Stimulated activated CD4-positive, alpha-beta T cell treated with anti-CD3 and anti-CD28 coated beads, Interleukin-2, amount 100 ng/mL, for 48 hours (primary cell): ENCODE measurements at regions not wholly inside any gene's neighbourhood (a gene's known extent, or its start where the extent isn't known, plus 50 kb on each side); places are given as distances from the start of the nearest gene placed in this dataset.
"Not testable (repeated sequence)": the region's sequence is repeated elsewhere in the genome, so short reads cannot be mapped to it uniquely, and the experiment has no call there.

Experiments used
- DNase-seq, 2 donors: peaks; one replicate each; pipeline ENCODE4 v3.0.0-alpha.2; 2020

GRCh38 chr2:7878266-7878665 is 803.6 kb upstream of the ID2 start:
- not testable (repeated sequence) for DNase-seq

GRCh38 chr2:7878786-7879482 is 802.9 kb upstream of the ID2 start:
- DNase-seq: no peak

- DNase-seq: no peak
These were observed 802.4 kb upstream of the ID2 start for GRCh38 chr2:7879483-7879835.

- DNase-seq: no peak
These were observed 801.7 kb upstream of the ID2 start for GRCh38 chr2:7880126-7880525.

GRCh38 chr2:7880566-7880965 is 801.3 kb upstream of the ID2 start:
- no peak for DNase-seq

GRCh38 chr2:7881063-7881462 is 800.8 kb upstream of the ID2 start:
- no peak for DNase-seq

GRCh38 chr2:7881466-7881865 is 800.4 kb upstream of the ID2 start:
- DNase-seq: no peak

GRCh38 chr2:7882296-7882695 is 799.6 kb upstream of the ID2 start:
- DNase-seq: no peak

GRCh38 chr2:7884338-7884737 is 797.5 kb upstream of the ID2 start:
- no peak for DNase-seq

- DNase-seq: no peak
These were observed 795.2 kb upstream of the ID2 start for GRCh38 chr2:7886666-7887065.

- no peak for DNase-seq
These were observed 794.4 kb upstream of the ID2 start for GRCh38 chr2:7887441-7887840.

- no peak for DNase-seq
These were observed 793.0 kb upstream of the ID2 start for GRCh38 chr2:7888876-7889275.

- DNase-seq: no peak
These were observed 790.5 kb upstream of the ID2 start for GRCh38 chr2:7891312-7891711.

- DNase-seq: no peak
These were observed 786.6 kb upstream of the ID2 start for GRCh38 chr2:7895289-7895688.

- no peak for DNase-seq
These were observed 784.8 kb upstream of the ID2 start for GRCh38 chr2:7896940-7897487.

- no peak for DNase-seq
These were observed 782.6 kb upstream of the ID2 start for GRCh38 chr2:7899241-7899640.

- no peak for DNase-seq
These were observed 781.9 kb upstream of the ID2 start for GRCh38 chr2:7899923-7900322.

- no peak for DNase-seq
These were observed 781.3 kb upstream of the ID2 start for GRCh38 chr2:7900593-7900992.

- DNase-seq: no peak
These were observed 779.5 kb upstream of the ID2 start for GRCh38 chr2:7902251-7902765.

GRCh38 chr2:7904319-7904718 is 777.5 kb upstream of the ID2 start:
- DNase-seq: no peak

GRCh38 chr2:7905756-7906155 is 776.1 kb upstream of the ID2 start:
- no peak for DNase-seq

- no peak for DNase-seq
These were observed 775.4 kb upstream of the ID2 start for GRCh38 chr2:7906431-7906830.

- DNase-seq: no peak
These were observed 774.8 kb upstream of the ID2 start for GRCh38 chr2:7907041-7907440.

GRCh38 chr2:7910752-7911151 is 771.1 kb upstream of the ID2 start:
- DNase-seq: no peak

- DNase-seq: no peak
These were observed 770.7 kb upstream of the ID2 start for GRCh38 chr2:7911196-7911595.
